Raji (cell line): ENCODE measurements at regions not wholly inside any gene's neighbourhood (a gene's known extent, or its start where the extent isn't known, plus 50 kb on each side); places are given as distances from the start of the nearest gene placed in this dataset.

Source experiments
- POLR2A ChIP-seq: IDR thresholded peaks from 2 replicates; pipeline ENCODE4 v1.6.1; 2011; ENCODE audit warnings: low read depth, low read length, control low read depth; ENCODE audit not compliant: insufficient read depth

DNA sequence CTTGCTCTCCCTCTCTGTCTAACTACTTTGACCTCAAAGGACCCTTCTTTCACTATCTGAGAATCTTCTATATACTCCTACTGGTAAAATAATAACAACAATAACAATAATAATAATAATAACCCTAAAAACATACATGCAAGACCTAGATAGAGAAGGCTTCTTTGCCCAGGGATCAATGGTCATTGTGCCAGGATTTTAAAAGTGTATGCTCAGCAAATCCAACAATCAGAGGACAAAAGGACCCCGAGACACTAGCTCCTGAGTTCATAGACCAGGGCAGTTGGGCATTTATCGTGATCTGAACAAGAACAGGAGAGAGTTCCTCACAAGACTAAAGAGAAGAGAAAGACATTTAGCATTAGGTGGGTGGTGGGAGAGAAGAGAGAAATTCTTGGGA, 358.5 kb downstream of the DAD1 start:
- no peak for TF ChIP-seq POLR2A

GRCh38 chr14:22227084-22227483, 361.9 kb downstream of the DAD1 start:
- TF ChIP-seq POLR2A = no peak

DNA sequence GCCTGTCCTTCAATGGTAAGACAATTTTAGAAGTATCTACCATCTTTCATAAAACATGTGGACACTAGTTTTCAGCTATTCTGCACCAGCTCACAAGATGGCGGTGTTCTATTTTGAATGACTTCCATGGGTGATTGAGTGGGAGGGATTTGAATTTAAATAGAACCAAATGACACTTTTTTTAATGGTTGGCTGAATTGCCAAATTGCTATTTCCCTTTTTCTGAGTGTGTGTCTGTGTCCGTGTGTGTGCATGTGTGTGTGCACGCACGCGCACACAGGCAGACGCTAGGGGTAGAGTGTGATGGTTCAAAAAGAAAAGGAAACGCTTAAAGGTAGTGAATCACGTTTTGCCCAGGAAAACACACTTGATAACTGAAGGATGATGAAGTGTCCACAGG, 362.6 kb downstream of the DAD1 start:
- TF ChIP-seq POLR2A = no peak

- no peak for TF ChIP-seq POLR2A
Observed at GRCh38 chr14:22225516-22226140, 363.4 kb downstream of the DAD1 start.

- no peak for TF ChIP-seq POLR2A
Observed at GRCh38 chr14:22221508-22221907, 367.5 kb downstream of the DAD1 start.

DNA sequence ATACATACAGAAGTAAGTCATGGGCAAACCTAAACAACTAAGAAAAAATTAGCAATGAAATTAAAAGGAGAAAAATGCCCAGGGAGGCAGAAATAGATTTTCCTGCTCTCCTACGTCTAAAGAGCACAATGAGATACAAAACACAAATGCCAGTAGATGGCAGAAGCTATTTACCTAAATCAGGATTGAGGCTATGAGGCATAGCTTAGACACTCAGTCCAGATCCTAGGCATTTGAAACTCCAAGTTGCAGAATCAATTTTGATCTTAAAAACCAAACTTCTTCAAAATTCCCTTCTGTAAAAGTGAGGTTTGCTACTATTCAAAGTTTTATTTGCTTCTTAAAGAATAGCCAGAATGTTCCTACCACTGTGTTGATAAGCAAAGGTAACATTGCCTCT, 368.6 kb downstream of the DAD1 start:
- no peak for TF ChIP-seq POLR2A

GRCh38 chr14:22218728-22219127, 370.3 kb downstream of the DAD1 start:
- TF ChIP-seq POLR2A = no peak

GRCh38 chr14:22213120-22213519, 375.9 kb downstream of the DAD1 start:
- no peak for TF ChIP-seq POLR2A

DNA sequence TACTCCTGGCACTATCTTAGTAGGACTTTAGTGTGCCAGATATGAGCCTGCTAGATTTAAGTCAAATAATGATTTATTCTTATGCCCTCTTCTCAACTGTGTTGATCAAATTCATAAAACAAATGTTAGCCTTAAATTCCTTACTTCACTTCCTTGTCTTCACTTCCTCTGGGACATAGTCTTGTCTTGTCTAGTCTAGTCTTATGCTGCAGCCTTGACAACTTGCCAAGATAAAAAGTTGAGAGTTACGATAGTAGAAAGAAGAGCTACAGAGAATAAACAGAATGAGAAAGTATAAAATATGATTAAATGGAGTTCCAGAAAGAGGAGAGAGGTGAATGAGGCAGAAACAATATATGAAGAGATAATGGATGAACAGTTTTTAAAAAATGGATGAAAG, 378.1 kb downstream of the DAD1 start:
- TF ChIP-seq POLR2A = no peak

GRCh38 chr14:22210026-22210425, 379.0 kb downstream of the DAD1 start:
- no peak for TF ChIP-seq POLR2A

GRCh38 chr14:22203036-22203435, 386.0 kb downstream of the DAD1 start:
- TF ChIP-seq POLR2A = no peak

- TF ChIP-seq POLR2A = no peak
Observed at GRCh38 chr14:22202313-22202712, 386.7 kb downstream of the DAD1 start.

DNA sequence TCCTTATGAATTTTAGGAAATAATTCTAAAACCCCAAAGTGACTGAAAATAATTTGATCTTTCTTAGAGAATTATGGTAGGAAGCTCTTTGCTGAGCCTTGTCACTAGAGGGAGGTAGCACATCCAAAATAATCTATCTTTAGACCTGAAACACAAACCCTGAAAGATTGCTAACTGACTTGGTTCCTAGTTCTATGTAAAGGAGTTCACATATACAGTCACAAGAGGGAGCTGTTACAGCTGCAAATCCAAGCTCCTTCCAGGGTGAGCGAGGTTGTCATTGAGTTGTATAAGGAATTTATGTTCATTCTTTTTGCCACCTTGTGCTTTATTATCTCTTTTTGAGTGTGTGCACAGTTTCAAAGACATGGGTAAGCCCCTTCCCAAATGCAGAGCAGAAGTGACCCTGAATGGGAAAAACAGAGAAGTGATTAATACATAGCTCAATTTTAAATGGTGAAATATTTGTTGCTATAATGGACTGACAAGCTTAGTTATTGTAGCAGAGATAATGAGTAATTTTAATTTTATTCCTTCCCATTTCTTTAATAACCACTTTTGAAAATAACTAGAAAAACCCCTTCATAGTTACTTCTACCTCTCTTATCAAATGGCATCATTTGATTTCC, 387.9 kb downstream of the DAD1 start:
- no peak for TF ChIP-seq POLR2A

- TF ChIP-seq POLR2A = no peak
Observed at GRCh38 chr14:22194664-22195063, 394.4 kb downstream of the DAD1 start.

DNA sequence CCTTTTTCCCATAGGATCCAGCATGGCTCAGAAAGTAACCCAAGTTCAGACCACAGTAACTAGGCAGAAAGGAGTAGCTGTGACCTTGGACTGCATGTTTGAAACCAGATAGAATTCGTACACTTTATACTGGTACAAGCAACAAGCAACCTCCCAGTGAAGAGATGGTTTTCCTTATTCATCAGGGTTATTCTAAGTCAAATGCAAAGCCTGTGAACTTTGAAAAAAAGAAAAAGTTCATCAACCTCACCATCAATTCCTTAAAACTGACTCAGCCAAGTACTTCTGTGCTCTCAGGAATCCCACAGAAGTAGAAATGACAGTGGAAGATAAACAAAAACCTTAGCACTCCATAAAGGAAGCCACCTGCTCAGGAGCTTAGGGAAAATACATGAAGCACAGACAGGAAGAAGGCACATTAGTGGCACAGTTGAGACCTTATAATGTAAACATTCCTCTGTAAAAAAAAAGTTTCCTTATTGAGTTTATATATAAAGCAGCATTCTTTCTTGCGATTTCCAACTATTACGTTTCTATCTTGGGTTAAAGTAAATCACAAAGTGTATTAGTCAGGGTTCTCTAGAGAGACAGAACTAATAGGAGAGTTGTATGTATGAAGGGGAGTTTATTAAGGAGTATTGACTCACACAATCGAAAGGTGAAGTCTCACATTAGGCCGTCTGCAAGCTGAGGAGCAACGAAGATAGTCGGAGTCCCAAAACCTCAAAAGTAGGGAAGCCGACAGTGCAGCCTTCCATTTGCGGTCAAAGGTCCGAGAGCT, 398.4 kb downstream of the DAD1 start:
- no peak for TF ChIP-seq POLR2A

GRCh38 chr14:22189881-22190280, 399.1 kb downstream of the DAD1 start:
- no peak for TF ChIP-seq POLR2A

GRCh38 chr14:22188318-22188717, 400.7 kb downstream of the DAD1 start:
- TF ChIP-seq POLR2A = no peak

GRCh38 chr14:22185789-22186188, 403.2 kb downstream of the DAD1 start:
- TF ChIP-seq POLR2A = no peak
